ENCODE measurements at regions not wholly inside any gene's neighbourhood (a gene's known extent, or its start where the extent isn't known, plus 50 kb on each side); places are given as distances from the start of the nearest gene placed in this dataset.

- Histone ChIP-seq H3K36me3 (ENCODE audit: control insufficient read depth, insufficient read depth, low read length) (no peaks in the 10 kb centered on the region), H3K27me3 (replicated peaks; ENCODE audit: control insufficient read depth, insufficient read depth, low read length) (no peaks in the 10 kb centered on the region; the same call in 1 of the 2 replicates), H3K4me1 (no peaks in the 10 kb centered on the region), H3K9me3 (no peaks in the 10 kb centered on the region), H3K4me3 (ENCODE audit: low read depth, low read length) (no peak overlapping the region)
- Mint-ChIP-seq H3K36me3 (ENCODE audit: insufficient read depth, unreplicated experiment) (no peaks in the 10 kb centered on the region), H3K4me1 (ENCODE audit: low read depth, unreplicated experiment) (no peaks in the 10 kb centered on the region), H3K27me3 (ENCODE audit: insufficient read depth, unreplicated experiment) (peaks cover 2% of the 10 kb centered on the region), H3K4me3 (ENCODE audit: unreplicated experiment) (no peak overlapping the region), H3K9me3 (ENCODE audit: unreplicated experiment) (no peaks in the 10 kb centered on the region), H3K27ac (ENCODE audit: unreplicated experiment) (no peak overlapping the region)
- ChIA-PET POLR2A (no interaction called here), CTCF (no interaction called here)
- DNase-seq: no peak
- no peak for TF ChIP-seq CTCF (IDR thresholded peaks at IDR 0.05; ENCODE audit: insufficient read depth in 1 of 2, low read depth in 1 of 2, low read length in 1 of 2, severe bottlenecking in 1 of 2, unreplicated experiment in 1 of 2)
- no TSS peak for BruUV-seq (replicated peaks)
- intact Hi-C loops (cut with micrococcal nuclease; ENCODE audit: unreplicated experiment): no loop called here
Measured at GRCh38 chr6:163647624-163648023, 233.1 kb downstream of the QKI start.

- no peak for DNase-seq
Measured at GRCh38 chr6:163646866-163647265, 232.3 kb downstream of the QKI start.

GRCh38 chr6:163646133-163646532 lies 231.6 kb downstream of the QKI start:
- intact Hi-C loops (cut with micrococcal nuclease; ENCODE audit: unreplicated experiment): no loop called here
- Histone ChIP-seq H3K4me1 (no peaks in the 10 kb centered on the region), H3K4me3 (ENCODE audit: low read depth, low read length) (no peak overlapping the region), H3K36me3 (ENCODE audit: control insufficient read depth, insufficient read depth, low read length) (no peaks in the 10 kb centered on the region), H3K27me3 (replicated peaks; ENCODE audit: control insufficient read depth, insufficient read depth, low read length) (no peaks in the 10 kb centered on the region; the same call in 1 of the 2 replicates), H3K9me3 (no peaks in the 10 kb centered on the region)
- H3K27ac Mint-ChIP-seq (ENCODE audit: unreplicated experiment): no peak overlapping the region
- no peaks in the 10 kb centered on the region for H3K4me1 Mint-ChIP-seq (ENCODE audit: low read depth, unreplicated experiment)
- no peaks in the 10 kb centered on the region for H3K36me3 Mint-ChIP-seq (ENCODE audit: insufficient read depth, unreplicated experiment)
- H3K27me3 Mint-ChIP-seq (ENCODE audit: insufficient read depth, unreplicated experiment): peaks cover 2% of the 10 kb centered on the region
- no peak overlapping the region for H3K4me3 Mint-ChIP-seq (ENCODE audit: unreplicated experiment)
- no peak for DNase-seq
- ChIA-PET POLR2A (no interaction called here), CTCF (no interaction called here)
- BruUV-seq (replicated peaks): no TSS peak
- TF ChIP-seq CTCF (IDR thresholded peaks at IDR 0.05; ENCODE audit: insufficient read depth in 1 of 2, low read depth in 1 of 2, low read length in 1 of 2, severe bottlenecking in 1 of 2, unreplicated experiment in 1 of 2): no peak
- no peaks in the 10 kb centered on the region for H3K9me3 Mint-ChIP-seq (ENCODE audit: unreplicated experiment)

More at GRCh38 chr6:163646866-163647265, 232.3 kb downstream of the QKI start:
- no peaks in the 10 kb centered on the region for H3K36me3 Mint-ChIP-seq (ENCODE audit: insufficient read depth, unreplicated experiment)
- H3K4me1 Mint-ChIP-seq (ENCODE audit: low read depth, unreplicated experiment): no peaks in the 10 kb centered on the region
- BruUV-seq (replicated peaks): no TSS peak
- H3K27ac Mint-ChIP-seq (ENCODE audit: unreplicated experiment): no peak overlapping the region
- Histone ChIP-seq H3K36me3 (ENCODE audit: control insufficient read depth, insufficient read depth, low read length) (no peaks in the 10 kb centered on the region), H3K9me3 (no peaks in the 10 kb centered on the region), H3K27me3 (replicated peaks; ENCODE audit: control insufficient read depth, insufficient read depth, low read length) (no peaks in the 10 kb centered on the region; the same call in 1 of the 2 replicates), H3K4me3 (ENCODE audit: low read depth, low read length) (no peak overlapping the region), H3K4me1 (no peaks in the 10 kb centered on the region)
- intact Hi-C loops (cut with micrococcal nuclease; ENCODE audit: unreplicated experiment): no loop called here
- no peak for TF ChIP-seq CTCF (IDR thresholded peaks at IDR 0.05; ENCODE audit: insufficient read depth in 1 of 2, low read depth in 1 of 2, low read length in 1 of 2, severe bottlenecking in 1 of 2, unreplicated experiment in 1 of 2)
- CTCF ChIA-PET: no interaction called here
- H3K4me3 Mint-ChIP-seq (ENCODE audit: unreplicated experiment): no peak overlapping the region
- H3K27me3 Mint-ChIP-seq (ENCODE audit: insufficient read depth, unreplicated experiment): peaks cover 2% of the 10 kb centered on the region
- POLR2A ChIA-PET: no interaction called here
- no peaks in the 10 kb centered on the region for H3K9me3 Mint-ChIP-seq (ENCODE audit: unreplicated experiment)

Measured in Caco-2 (cell line).